Erythroblast (primary cell): ENCODE measurements at regions not wholly inside any gene's neighbourhood (a gene's known extent, or its start where the extent isn't known, plus 50 kb on each side); places are given as distances from the start of the nearest gene placed in this dataset.

ENCODE experiments used
- GATA1 ChIP-seq: IDR thresholded peaks from 2 replicates; pipeline ENCODE4 v1.6.1; 2011; ENCODE audit warnings: low read depth, mild to moderate bottlenecking, control low read depth, low read length, moderate library complexity
- POLR2A ChIP-seq: IDR thresholded peaks from 2 replicates; pipeline ENCODE4 v1.6.1; 2011; ENCODE audit warnings: mild to moderate bottlenecking, low read length

DNA sequence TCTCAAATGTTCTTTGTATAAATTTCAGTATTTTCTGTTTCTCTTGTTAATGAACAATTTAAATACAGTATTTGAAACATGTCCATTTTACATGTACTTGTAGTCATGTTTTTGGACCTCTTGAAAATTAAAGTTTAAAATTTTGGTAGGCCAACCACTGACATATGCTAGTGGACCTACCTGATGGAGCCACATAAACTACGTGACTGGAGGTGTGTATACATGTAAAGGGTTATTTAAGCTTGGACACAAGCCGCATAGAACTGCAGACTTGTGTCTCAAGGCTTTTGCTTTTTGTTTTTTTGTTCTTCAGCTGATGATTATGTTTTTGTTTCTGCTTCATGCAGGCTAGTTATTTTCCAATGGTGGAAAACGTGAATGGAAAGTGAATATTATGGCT lies 568.5 kb upstream of the MDGA2 start:
- TF ChIP-seq POLR2A (no peak), GATA1 (no peak)
